ENCODE measurements at regions not wholly inside any gene's neighbourhood (a gene's known extent, or its start where the extent isn't known, plus 50 kb on each side); places are given as distances from the start of the nearest gene placed in this dataset.
"Not testable (repeated sequence)": the region's sequence is repeated elsewhere in the genome, so short reads cannot be mapped to it uniquely, and the experiment has no call there.

DNA sequence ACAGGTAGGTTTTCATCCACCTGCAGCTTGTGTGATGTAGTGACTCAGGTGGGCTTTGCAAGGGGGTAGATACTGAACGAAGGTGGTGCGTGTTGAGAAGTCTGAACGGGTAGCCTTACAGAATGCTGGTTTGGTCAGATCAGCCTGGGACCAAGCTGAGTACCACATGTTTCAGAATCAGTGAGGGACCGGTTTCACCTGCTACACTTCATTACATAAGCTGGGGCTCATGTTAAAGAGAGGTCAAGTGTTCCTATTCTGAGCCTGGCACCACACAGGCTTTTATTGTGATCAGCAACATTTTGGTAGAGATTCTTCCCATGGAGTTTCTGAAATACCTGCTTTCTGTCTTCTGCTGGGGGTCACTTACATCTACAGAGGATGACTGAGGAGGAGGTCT is 207.4 kb upstream of the EEF2KMT start:
- no peak for DNase-seq (ENCODE audit: low read depth)
- TF ChIP-seq, protein P1, sequence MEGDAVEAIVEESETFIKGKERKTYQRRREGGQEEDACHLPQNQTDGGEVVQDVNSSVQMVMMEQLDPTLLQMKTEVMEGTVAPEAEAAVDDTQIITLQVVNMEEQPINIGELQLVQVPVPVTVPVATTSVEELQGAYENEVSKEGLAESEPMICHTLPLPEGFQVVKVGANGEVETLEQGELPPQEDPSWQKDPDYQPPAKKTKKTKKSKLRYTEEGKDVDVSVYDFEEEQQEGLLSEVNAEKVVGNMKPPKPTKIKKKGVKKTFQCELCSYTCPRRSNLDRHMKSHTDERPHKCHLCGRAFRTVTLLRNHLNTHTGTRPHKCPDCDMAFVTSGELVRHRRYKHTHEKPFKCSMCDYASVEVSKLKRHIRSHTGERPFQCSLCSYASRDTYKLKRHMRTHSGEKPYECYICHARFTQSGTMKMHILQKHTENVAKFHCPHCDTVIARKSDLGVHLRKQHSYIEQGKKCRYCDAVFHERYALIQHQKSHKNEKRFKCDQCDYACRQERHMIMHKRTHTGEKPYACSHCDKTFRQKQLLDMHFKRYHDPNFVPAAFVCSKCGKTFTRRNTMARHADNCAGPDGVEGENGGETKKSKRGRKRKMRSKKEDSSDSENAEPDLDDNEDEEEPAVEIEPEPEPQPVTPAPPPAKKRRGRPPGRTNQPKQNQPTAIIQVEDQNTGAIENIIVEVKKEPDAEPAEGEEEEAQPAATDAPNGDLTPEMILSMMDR (IDR thresholded peaks at IDR 0.05; ENCODE audit: insufficient read depth, low read depth, low read length): no peak
- no peak overlapping the region for H3K4me3 ChIP-seq (ENCODE audit: low read depth, low read length)

DNA sequence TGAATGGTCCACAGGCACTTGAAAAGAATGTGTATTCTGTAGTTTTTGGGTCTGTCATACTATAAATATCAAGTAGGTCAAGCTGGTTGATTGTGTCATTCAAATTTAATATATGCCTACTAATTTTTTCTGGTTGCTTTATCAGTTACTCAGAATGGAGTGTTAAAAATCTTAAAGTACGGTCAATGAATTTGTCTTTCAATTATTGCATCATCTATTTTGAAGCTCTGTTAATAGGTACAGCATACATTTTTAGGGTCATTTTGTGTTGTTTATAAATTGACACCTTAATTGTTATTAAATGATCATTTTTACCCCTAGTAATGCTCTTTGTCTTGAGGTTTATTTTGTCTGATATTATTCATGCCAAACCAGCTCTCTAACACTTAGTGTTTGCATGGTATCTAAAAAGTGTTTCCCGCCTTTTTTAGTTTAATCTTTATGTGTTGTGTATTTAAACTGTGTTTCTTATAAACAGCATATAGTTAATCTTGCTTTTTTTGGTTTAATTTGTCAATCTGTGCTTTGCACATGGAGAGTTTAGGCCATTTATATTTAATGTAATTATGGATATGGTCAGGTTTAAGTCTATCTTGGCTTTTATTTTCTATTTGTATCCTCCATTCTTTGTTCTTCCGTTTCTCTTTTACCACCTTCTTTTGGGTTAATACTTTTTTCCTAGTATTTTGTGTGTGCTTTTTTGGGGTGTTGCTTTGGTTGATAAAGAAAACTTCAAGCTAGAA is 204.9 kb upstream of the EEF2KMT start:
- DNase-seq (ENCODE audit: low read depth): no peak
- TF ChIP-seq, protein P1 (IDR thresholded peaks at IDR 0.05; ENCODE audit: insufficient read depth, low read depth, low read length): no peak
- no peak overlapping the region for H3K4me3 ChIP-seq (ENCODE audit: low read depth, low read length)

DNA sequence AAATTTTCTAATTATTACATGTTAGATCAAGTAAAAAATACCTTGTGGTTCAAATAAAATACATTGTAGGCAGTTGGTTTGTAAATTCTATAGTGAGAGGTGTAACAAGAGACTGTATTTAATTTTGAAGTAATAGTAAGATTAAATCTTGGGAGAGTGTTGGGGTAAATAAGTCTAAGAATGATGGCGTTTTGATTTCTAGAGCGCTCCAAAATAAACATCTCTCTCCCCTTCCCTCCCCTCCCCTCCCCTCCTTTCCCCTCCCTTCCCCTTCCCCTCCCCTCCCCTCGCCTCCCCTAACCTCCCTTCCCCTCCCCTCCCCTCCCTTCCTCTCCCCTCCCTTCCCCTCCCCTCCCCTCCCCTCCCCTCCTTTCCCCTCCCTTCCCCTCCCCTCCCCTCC is 200.6 kb upstream of the EEF2KMT start:
- TF ChIP-seq, protein P1 (IDR thresholded peaks at IDR 0.05; ENCODE audit: insufficient read depth, low read depth, low read length): no peak

DNA sequence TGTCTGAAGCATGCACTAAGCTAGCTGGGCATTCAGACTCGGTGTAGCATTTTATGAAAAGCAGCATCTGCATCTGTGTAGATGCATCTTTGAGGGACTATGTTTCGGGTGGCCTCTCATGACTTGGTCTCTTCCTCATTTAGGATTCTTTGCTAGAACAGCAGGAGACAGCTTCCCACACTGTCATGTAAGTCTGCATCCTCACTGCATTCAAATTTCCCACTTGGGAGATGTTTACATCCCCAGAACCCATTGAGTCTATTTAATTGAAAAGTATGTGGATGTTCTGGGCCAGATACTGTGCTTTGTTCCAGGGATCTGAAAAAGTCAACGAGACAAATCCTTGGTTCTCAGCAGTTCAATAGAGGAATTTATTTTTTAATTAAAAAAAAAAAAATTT is 198.6 kb upstream of the EEF2KMT start:
- TF ChIP-seq, protein P1 (IDR thresholded peaks at IDR 0.05; ENCODE audit: insufficient read depth, low read depth, low read length): no peak
- H3K4me3 ChIP-seq (ENCODE audit: low read depth, low read length): no peak overlapping the region
- no peak for DNase-seq (ENCODE audit: low read depth)

More for the DNA sequence above, 200.6 kb upstream of the EEF2KMT start:
- no peak overlapping the region for H3K4me3 ChIP-seq (ENCODE audit: low read depth, low read length)
- DNase-seq (ENCODE audit: low read depth): no peak

DNA sequence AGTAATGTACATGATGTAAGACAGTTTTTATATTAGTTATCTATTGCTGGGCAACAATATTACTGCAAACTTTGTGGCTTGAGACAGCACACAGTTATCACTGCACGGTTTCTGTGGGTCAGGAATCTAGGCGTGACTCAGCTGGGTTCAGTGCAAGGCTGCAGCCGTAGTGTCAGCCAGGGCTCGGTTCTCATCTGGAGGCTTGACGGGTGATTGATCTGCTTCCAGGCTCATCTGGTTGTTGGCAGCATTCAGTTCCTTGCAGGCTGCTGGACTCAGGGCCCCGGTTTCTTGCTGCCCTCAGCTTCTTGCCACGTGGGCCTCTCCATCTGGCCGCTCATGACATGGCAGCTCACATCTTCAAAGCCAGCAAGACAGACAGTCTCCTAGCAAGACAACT is 197.7 kb upstream of the EEF2KMT start:
- not testable (repeated sequence) for DNase-seq (ENCODE audit: low read depth)

DNA sequence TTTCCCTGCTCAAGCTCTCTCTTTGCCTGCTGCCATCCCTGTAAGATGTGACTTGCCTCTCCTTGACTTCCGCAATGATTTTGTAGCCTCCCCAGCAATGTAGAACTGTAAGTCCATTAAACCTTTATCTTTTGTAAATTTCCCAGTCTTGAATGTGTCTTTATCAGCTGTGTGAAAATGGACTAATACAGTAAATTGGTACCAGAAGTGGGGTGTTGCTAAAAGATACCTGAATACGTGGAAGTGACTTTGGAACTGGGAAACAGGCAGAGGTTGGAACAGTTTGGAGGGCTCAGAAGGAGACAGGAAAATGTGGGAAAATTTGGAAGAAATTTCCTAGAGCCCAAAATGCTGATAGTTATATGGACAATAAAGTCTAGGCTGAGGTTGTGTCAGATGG is 184.6 kb upstream of the EEF2KMT start:
- DNase-seq (ENCODE audit: low read depth): not testable (repeated sequence)

More for the DNA sequence above, 197.7 kb upstream of the EEF2KMT start:
- not testable (repeated sequence) for H3K4me3 ChIP-seq (ENCODE audit: low read depth, low read length)

DNA sequence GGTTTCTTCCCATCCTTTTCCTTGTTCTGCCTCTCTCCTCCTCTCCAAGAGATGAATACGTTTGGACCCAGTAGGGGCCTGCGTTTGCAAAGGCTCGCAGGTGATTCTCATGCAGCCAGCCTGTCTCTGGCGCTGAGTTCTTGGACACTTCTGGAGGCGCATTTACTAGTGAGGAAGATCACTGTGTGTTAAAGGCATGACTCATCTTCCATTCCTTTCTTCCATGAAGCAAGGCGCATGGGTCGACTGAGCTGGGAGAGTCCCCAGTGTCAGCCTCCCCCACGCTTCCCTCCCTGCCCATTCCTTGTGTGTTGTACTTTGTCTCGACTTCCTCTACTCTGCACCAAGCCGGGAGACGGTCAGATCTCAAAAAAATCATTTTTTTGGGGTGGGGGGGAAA is 159.9 kb upstream of the EEF2KMT start:
- DNase-seq (ENCODE audit: low read depth): no peak
- H3K4me3 ChIP-seq (ENCODE audit: low read depth, low read length): no peak overlapping the region
- TF ChIP-seq, protein P1 (IDR thresholded peaks at IDR 0.05; ENCODE audit: insufficient read depth, low read depth, low read length): no peak

More for the DNA sequence above, 184.6 kb upstream of the EEF2KMT start:
- H3K4me3 ChIP-seq (ENCODE audit: low read depth, low read length): not testable (repeated sequence)

DNA sequence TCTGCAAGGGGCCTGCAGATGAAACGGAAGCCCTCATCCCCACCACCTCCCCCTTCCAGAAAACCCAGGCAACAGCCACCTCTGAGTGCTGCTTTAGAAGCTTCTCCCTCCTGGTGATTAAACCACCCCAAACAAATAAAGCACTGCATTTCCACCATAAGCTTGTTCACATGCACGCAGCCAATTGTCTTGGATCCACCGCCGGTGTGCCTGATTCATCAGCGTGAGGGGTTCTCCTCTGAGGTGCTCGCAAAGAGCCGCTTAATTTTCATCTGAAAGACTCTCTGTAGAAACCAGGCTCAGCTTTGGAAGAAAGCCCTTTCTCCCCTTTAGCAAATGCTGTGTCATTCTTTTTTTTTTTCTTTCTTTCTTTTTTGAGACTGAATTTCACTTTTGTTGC is 155.2 kb upstream of the EEF2KMT start:
- no peak for DNase-seq (ENCODE audit: low read depth)

DNA sequence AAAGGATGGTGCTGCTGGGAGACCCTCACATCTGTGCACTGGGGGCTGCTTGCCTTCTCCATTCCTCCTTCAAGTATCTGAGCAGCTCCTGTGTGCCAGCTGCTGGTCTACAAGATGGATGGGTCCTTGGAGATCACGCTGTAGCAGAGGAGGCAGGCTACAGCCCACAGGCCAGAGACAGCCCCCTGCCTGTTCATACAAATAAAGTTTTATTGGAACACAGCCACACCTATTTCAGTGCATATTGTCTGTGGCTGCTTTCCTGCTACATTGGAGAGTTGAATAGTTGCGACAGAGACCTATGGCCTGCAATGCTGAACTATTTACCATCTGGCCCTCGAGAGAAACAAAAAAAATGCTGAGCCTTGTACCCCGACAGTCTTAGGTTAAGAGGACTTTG is 149.8 kb upstream of the EEF2KMT start:
- DNase-seq (ENCODE audit: low read depth); H3K4me3 ChIP-seq (ENCODE audit: low read depth, low read length): not testable (repeated sequence)

More for the DNA sequence above, 155.2 kb upstream of the EEF2KMT start:
- H3K4me3 ChIP-seq (ENCODE audit: low read depth, low read length): no peak overlapping the region
- TF ChIP-seq, protein P1 (IDR thresholded peaks at IDR 0.05; ENCODE audit: insufficient read depth, low read depth, low read length): no peak

DNA sequence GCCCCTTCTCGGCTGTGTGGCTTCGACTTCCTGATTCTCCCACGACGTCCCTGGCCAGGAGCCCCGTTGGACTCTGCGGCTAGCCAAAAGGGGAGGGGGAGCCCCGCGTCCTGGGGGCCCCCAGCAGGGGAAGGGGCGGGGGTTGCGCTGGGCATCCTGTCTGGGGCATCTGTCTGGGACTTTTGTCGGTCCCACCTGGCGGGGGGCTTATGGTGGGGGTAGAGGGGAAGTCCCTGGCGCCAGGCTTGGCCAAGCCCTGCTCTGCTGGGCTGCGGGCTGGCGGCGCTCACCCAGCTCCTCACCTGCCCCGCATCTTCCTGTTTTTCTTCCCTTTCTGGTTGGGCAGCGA is 142.7 kb upstream of the EEF2KMT start:
- DNase-seq (ENCODE audit: low read depth); H3K4me3 ChIP-seq (ENCODE audit: low read depth, low read length): not testable (repeated sequence)

Measured in fibroblast of villous mesenchyme (primary cell).